DOHH2 (cell line): ENCODE measurements at regions not wholly inside any gene's neighbourhood (a gene's known extent, or its start where the extent isn't known, plus 50 kb on each side); places are given as distances from the start of the nearest gene placed in this dataset.

ENCODE experiments used
- CTCF ChIP-seq: fragments of 200-600 bp; sonication (generic); IDR thresholded peaks from one replicate; pipeline ENCODE4 v1.5.1; 2014; ENCODE audit warnings: antibody characterized with exemption, mild to moderate bottlenecking, low read depth, low read length; ENCODE audit not compliant: poor library complexity, severe bottlenecking
- EZH2phosphoT487 ChIP-seq: fragments of 200-600 bp; sonication (generic); IDR thresholded peaks from 2 replicates; pipeline ENCODE4 v1.6.1; 2017; ENCODE audit warnings: borderline replicate concordance, mild to moderate bottlenecking, antibody characterized with exemption, low read length, moderate library complexity, mixed read lengths

- TF ChIP-seq CTCF = no peak
- no peak for TF ChIP-seq EZH2phosphoT487
These were observed 216.3 kb upstream of the LEF1 start for GRCh38 chr4:108385076-108385475.
